ENCODE measurements at regions not wholly inside any gene's neighbourhood (a gene's known extent, or its start where the extent isn't known, plus 50 kb on each side); places are given as distances from the start of the nearest gene placed in this dataset.

DNA sequence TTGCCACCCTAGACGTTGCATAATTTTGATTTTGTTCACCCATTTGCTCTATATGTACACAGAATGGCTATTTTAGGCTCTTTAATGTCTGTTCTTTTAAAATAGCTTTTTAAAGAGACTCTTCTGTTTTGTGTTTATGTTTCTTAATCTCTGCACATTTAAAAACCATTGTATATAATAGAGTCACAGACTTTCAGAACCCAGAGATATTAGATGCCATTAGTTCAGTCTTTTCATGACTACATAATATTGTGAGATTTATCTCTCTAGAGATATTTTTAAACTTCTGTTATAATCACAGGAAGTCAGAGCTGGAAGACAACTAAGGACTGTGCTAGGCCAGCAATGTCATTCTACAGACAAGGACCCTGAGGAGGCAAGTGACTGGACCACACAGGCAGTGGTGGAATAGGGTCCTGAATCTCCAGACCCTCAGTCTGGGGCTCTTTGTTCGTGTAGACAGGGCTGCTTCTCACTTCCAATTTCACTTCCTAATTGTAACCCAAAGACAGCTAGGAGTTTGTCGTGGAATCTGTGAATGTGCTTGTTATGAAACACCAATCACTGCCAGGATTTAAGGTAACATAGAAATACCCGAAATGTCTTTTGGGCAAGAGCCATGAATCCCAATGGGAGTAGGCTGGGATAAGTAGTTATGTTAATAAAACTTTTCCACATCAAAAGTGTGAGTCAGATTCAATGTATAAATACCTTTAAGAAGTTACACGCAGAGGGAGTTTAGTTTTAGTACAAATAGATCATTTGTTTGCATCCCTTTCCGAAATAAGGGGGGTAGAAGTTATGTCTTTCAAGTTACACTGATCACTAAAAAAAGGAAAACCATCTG lies 165.2 kb upstream of the ROPN1 start:
- DNase-seq (ENCODE audit: low read depth): no peak
- TF ChIP-seq, protein P1, sequence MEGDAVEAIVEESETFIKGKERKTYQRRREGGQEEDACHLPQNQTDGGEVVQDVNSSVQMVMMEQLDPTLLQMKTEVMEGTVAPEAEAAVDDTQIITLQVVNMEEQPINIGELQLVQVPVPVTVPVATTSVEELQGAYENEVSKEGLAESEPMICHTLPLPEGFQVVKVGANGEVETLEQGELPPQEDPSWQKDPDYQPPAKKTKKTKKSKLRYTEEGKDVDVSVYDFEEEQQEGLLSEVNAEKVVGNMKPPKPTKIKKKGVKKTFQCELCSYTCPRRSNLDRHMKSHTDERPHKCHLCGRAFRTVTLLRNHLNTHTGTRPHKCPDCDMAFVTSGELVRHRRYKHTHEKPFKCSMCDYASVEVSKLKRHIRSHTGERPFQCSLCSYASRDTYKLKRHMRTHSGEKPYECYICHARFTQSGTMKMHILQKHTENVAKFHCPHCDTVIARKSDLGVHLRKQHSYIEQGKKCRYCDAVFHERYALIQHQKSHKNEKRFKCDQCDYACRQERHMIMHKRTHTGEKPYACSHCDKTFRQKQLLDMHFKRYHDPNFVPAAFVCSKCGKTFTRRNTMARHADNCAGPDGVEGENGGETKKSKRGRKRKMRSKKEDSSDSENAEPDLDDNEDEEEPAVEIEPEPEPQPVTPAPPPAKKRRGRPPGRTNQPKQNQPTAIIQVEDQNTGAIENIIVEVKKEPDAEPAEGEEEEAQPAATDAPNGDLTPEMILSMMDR (IDR thresholded peaks at IDR 0.05; ENCODE audit: insufficient read depth, low read depth, low read length): no peak
- H3K4me3 ChIP-seq (ENCODE audit: low read depth, low read length): no peak overlapping the region

DNA sequence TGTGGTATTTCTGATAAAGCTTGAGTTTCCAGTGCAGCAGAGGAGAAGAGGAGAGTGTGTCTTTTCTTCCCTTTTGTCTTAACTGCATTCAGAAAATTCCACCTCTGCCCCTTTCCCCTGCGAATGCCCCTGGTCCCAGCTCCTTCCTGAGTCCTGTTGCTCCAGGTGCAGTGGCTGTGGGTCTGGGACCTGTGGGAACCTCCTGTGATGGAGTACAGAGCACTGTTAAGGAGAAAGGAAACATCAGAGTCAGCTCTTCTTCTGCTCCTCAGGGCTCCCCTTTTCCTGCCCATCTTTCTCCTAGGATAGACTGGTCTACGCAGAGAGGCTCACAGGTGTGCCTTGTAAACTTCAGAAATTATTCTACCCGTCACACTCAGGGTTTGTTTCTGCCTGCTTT lies 165.8 kb upstream of the ROPN1 start:
- no peak overlapping the region for H3K4me3 ChIP-seq (ENCODE audit: low read depth, low read length)
- no peak for DNase-seq (ENCODE audit: low read depth)
- TF ChIP-seq, protein P1 (IDR thresholded peaks at IDR 0.05; ENCODE audit: insufficient read depth, low read depth, low read length): no peak

DNA sequence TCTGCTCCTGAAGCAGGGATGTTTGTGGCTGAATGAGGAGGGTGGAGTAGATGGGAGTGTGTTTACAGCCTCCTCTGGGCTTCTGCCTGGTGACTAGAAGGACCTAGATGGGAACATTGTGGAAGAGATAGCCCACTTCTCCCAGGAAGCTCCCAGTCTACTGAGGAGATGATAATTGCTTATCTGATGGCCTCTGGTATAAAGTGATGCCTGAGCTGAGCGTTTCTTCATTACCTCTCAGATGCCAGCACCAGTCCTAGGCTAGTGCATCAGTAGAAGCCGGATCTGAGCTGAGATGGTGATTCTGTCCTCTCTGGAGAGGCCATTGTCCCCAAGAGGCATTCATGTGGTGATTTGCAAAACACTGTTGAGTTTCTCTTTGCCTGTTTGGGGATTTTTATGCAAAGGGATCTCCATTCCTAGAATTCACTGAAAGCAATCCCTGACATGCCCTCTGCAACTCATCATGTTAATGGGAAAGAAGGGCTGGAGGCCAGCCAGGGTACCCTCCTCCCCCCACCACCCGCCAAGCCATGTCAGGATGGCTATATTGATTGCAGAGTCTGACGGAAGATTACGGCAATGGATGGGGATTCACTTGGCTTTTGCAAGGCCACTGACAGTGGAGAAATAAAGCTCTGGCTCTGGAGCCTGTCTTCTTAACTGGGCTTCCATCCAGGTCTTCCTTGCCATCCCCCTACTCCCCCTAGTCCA lies 166.4 kb upstream of the ROPN1 start:
- no peak for DNase-seq (ENCODE audit: low read depth)
- no peak overlapping the region for H3K4me3 ChIP-seq (ENCODE audit: low read depth, low read length)
- TF ChIP-seq, protein P1 (IDR thresholded peaks at IDR 0.05; ENCODE audit: insufficient read depth, low read depth, low read length): no peak

DNA sequence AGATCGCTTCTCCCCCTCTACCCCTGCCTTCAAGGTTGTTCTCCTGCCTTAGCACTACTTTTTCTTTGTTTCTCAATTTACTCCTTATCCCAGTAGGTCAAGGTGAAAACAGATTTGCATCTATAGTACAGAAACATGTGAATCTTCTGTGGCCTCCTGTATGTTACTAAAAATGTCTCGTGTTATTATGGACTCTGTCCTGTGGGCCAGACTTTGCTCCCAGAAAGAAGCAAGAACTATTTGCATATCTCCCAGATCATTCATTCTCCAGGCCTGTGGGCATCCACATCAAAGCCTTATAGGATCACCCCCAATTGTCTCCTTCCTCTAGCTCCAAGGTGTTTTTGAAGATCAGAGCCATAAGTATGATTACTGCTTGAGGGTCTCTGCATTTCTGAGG lies 169.5 kb upstream of the ROPN1 start:
- TF ChIP-seq, protein P1 (IDR thresholded peaks at IDR 0.05; ENCODE audit: insufficient read depth, low read depth, low read length): no peak
- DNase-seq (ENCODE audit: low read depth): no peak

DNA sequence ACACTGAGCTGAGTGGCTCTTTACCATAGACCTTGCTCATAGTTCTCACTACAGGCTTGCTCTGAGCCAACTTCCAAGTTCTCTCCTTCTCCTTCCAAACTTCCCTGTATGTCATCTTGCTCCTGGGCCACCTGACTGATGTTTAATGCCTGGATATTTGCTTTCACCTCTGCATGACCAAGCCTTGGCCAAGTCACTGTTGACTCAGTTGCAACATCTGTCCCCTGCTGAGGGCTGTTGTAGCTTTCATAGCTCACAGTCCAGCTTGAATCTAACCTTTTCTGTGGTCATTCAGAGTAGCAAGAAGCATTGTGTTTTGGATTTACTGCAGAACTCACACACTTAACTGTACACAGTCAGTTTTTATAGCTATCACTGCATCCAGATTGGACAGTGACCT lies 171.8 kb upstream of the ROPN1 start:
- TF ChIP-seq, protein P1 (IDR thresholded peaks at IDR 0.05; ENCODE audit: insufficient read depth, low read depth, low read length): no peak
- H3K4me3 ChIP-seq (ENCODE audit: low read depth, low read length): no peak overlapping the region
- DNase-seq (ENCODE audit: low read depth): no peak

More for the DNA sequence above, 169.5 kb upstream of the ROPN1 start:
- H3K4me3 ChIP-seq (ENCODE audit: low read depth, low read length): no peak overlapping the region

DNA sequence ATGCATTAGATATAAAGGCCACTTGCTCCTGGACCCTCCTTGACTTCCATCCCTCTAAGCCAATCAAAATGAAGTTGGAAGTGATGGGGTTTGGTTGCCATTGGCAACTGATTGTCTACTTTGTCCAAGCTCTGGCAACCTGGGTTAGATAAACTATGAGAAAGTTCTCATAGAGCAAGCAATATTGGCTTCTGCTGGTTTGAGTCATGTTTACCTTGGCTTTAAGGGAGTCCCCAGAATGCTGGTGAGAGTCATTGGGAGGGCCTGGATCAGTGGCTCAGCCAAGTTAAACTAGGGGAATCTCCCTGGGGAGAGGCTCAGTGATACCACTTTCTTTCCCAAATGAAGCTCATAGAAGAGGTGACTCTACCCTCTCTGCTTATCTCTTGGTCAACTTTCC lies 176.3 kb upstream of the ROPN1 start:
- TF ChIP-seq, protein P1 (IDR thresholded peaks at IDR 0.05; ENCODE audit: insufficient read depth, low read depth, low read length): no peak
- no peak overlapping the region for H3K4me3 ChIP-seq (ENCODE audit: low read depth, low read length)
- DNase-seq (ENCODE audit: low read depth): no peak
